SH-SY5Y (cell line): ENCODE measurements at regions not wholly inside any gene's neighbourhood (a gene's known extent, or its start where the extent isn't known, plus 50 kb on each side); places are given as distances from the start of the nearest gene placed in this dataset.

Experiments
- GATA2 ChIP-seq: IDR thresholded peaks from 2 replicates; pipeline ENCODE4 v1.6.1; 2011; ENCODE audit warnings: mild to moderate bottlenecking, low read depth, low read length
- GATA3 ChIP-seq: IDR thresholded peaks from 2 replicates; pipeline ENCODE4 v1.6.1; 2011; ENCODE audit warnings: low read depth, mild to moderate bottlenecking, low read length, moderate library complexity

GRCh38 chr20:7094438-7094997 is 327.0 kb downstream of the BMP2 start:
- TF ChIP-seq GATA2, result no peak
- TF ChIP-seq GATA3, result no peak
